ENCODE measurements at regions not wholly inside any gene's neighbourhood (a gene's known extent, or its start where the extent isn't known, plus 50 kb on each side); places are given as distances from the start of the nearest gene placed in this dataset.
"Not testable (repeated sequence)": the region's sequence is repeated elsewhere in the genome, so short reads cannot be mapped to it uniquely, and the experiment has no call there.

GRCh38 chr5:27191786-27192510, 153.6 kb upstream of the CDH9 start:
- no peak overlapping the region for H3K27ac Mint-ChIP-seq
- no peaks in the 10 kb centered on the region for H3K27me3 Mint-ChIP-seq (ENCODE audit: low read depth)
- H3K9me3 Mint-ChIP-seq: peaks cover 37% of the 10 kb centered on the region
- H3K36me3 Mint-ChIP-seq (ENCODE audit: low read depth): no peaks in the 10 kb centered on the region
- no peak for DNase-seq (ENCODE audit: low spot score)
- H3K4me3 Mint-ChIP-seq: no peak overlapping the region
- no peaks in the 10 kb centered on the region for H3K4me1 Mint-ChIP-seq (ENCODE audit: low read depth)

- DNase-seq (ENCODE audit: low spot score): no peak
- no peak overlapping the region for H3K27ac Mint-ChIP-seq
- H3K36me3 Mint-ChIP-seq (ENCODE audit: low read depth): no peaks in the 10 kb centered on the region
- peaks cover 23% of the 10 kb centered on the region for H3K9me3 Mint-ChIP-seq
- no peaks in the 10 kb centered on the region for H3K27me3 Mint-ChIP-seq (ENCODE audit: low read depth)
- no peak overlapping the region for H3K4me3 Mint-ChIP-seq
- no peaks in the 10 kb centered on the region for H3K4me1 Mint-ChIP-seq (ENCODE audit: low read depth)
Observed at GRCh38 chr5:27172693-27173092, 134.3 kb upstream of the CDH9 start.

- H3K9me3 Mint-ChIP-seq: peaks cover 21% of the 10 kb centered on the region
- no peak overlapping the region for H3K4me3 Mint-ChIP-seq
- H3K4me1 Mint-ChIP-seq (ENCODE audit: low read depth): no peaks in the 10 kb centered on the region
- no peaks in the 10 kb centered on the region for H3K36me3 Mint-ChIP-seq (ENCODE audit: low read depth)
- H3K27ac Mint-ChIP-seq: no peak overlapping the region
- H3K27me3 Mint-ChIP-seq (ENCODE audit: low read depth): no peaks in the 10 kb centered on the region
- no peak for DNase-seq (ENCODE audit: low spot score)
Observed at GRCh38 chr5:27171761-27172261, 133.4 kb upstream of the CDH9 start.

GRCh38 chr5:27158775-27159174, 120.4 kb upstream of the CDH9 start:
- Mint-ChIP-seq H3K27me3 (ENCODE audit: low read depth) (no peaks in the 10 kb centered on the region), H3K27ac (no peak overlapping the region), H3K4me1 (ENCODE audit: low read depth) (no peaks in the 10 kb centered on the region), H3K9me3 (peaks cover 54% of the 10 kb centered on the region), H3K4me3 (no peak overlapping the region), H3K36me3 (ENCODE audit: low read depth) (no peaks in the 10 kb centered on the region)
- DNase-seq (ENCODE audit: low spot score): no peak

GRCh38 chr5:27158171-27158570, 119.8 kb upstream of the CDH9 start:
- Mint-ChIP-seq H3K27ac (no peak overlapping the region), H3K9me3 (peaks cover 54% of the 10 kb centered on the region), H3K4me1 (ENCODE audit: low read depth) (no peaks in the 10 kb centered on the region), H3K4me3 (no peak overlapping the region), H3K27me3 (ENCODE audit: low read depth) (no peaks in the 10 kb centered on the region), H3K36me3 (ENCODE audit: low read depth) (no peaks in the 10 kb centered on the region)
- no peak for DNase-seq (ENCODE audit: low spot score)

GRCh38 chr5:27144456-27144855, 106.1 kb upstream of the CDH9 start:
- Mint-ChIP-seq H3K27me3 (ENCODE audit: low read depth) (no peaks in the 10 kb centered on the region), H3K4me1 (ENCODE audit: low read depth) (no peaks in the 10 kb centered on the region)

GRCh38 chr5:27140831-27141230, 102.4 kb upstream of the CDH9 start:
- no peak overlapping the region for H3K27ac Mint-ChIP-seq
- H3K36me3 Mint-ChIP-seq (ENCODE audit: low read depth): no peaks in the 10 kb centered on the region
- no peaks in the 10 kb centered on the region for H3K27me3 Mint-ChIP-seq (ENCODE audit: low read depth)
- peaks cover 26% of the 10 kb centered on the region for H3K9me3 Mint-ChIP-seq
- DNase-seq (ENCODE audit: low spot score): no peak
- H3K4me3 Mint-ChIP-seq: no peak overlapping the region
- H3K4me1 Mint-ChIP-seq (ENCODE audit: low read depth): no peaks in the 10 kb centered on the region

More at GRCh38 chr5:27144456-27144855, 106.1 kb upstream of the CDH9 start:
- no peak overlapping the region for H3K27ac Mint-ChIP-seq
- peaks cover 18% of the 10 kb centered on the region for H3K9me3 Mint-ChIP-seq
- no peak overlapping the region for H3K4me3 Mint-ChIP-seq
- DNase-seq (ENCODE audit: low spot score): no peak
- no peaks in the 10 kb centered on the region for H3K36me3 Mint-ChIP-seq (ENCODE audit: low read depth)

- H3K9me3 Mint-ChIP-seq: peaks cover 29% of the 10 kb centered on the region
- H3K4me3 Mint-ChIP-seq: no peak overlapping the region
- no peak overlapping the region for H3K27ac Mint-ChIP-seq
- DNase-seq (ENCODE audit: low spot score): no peak
- no peaks in the 10 kb centered on the region for H3K36me3 Mint-ChIP-seq (ENCODE audit: low read depth)
- no peaks in the 10 kb centered on the region for H3K27me3 Mint-ChIP-seq (ENCODE audit: low read depth)
- H3K4me1 Mint-ChIP-seq (ENCODE audit: low read depth): no peaks in the 10 kb centered on the region
Observed at GRCh38 chr5:27130587-27130986, 92.2 kb upstream of the CDH9 start.

GRCh38 chr5:27129926-27130325, 91.5 kb upstream of the CDH9 start:
- Mint-ChIP-seq H3K27ac (no peak overlapping the region), H3K27me3 (ENCODE audit: low read depth) (no peaks in the 10 kb centered on the region), H3K4me1 (ENCODE audit: low read depth) (no peaks in the 10 kb centered on the region), H3K36me3 (ENCODE audit: low read depth) (no peaks in the 10 kb centered on the region), H3K4me3 (no peak overlapping the region), H3K9me3 (peaks cover 24% of the 10 kb centered on the region)
- DNase-seq (ENCODE audit: low spot score): no peak

- no peak for DNase-seq (ENCODE audit: low spot score)
- Mint-ChIP-seq H3K9me3 (peaks cover 17% of the 10 kb centered on the region), H3K36me3 (ENCODE audit: low read depth) (no peaks in the 10 kb centered on the region), H3K4me1 (ENCODE audit: low read depth) (no peaks in the 10 kb centered on the region), H3K27me3 (ENCODE audit: low read depth) (no peaks in the 10 kb centered on the region), H3K27ac (no peak overlapping the region), H3K4me3 (no peak overlapping the region)
Observed at GRCh38 chr5:27125856-27126255, 87.5 kb upstream of the CDH9 start.

- H3K9me3 Mint-ChIP-seq: peaks cover 20% of the 10 kb centered on the region
- no peaks in the 10 kb centered on the region for H3K4me1 Mint-ChIP-seq (ENCODE audit: low read depth)
- DNase-seq (ENCODE audit: low spot score): no peak
- H3K27me3 Mint-ChIP-seq (ENCODE audit: low read depth): no peaks in the 10 kb centered on the region
- no peak overlapping the region for H3K27ac Mint-ChIP-seq
- no peaks in the 10 kb centered on the region for H3K36me3 Mint-ChIP-seq (ENCODE audit: low read depth)
- H3K4me3 Mint-ChIP-seq: no peak overlapping the region
Observed at GRCh38 chr5:27124590-27124989, 86.2 kb upstream of the CDH9 start.

GRCh38 chr5:27119736-27120321, 81.4 kb upstream of the CDH9 start:
- not testable (repeated sequence) for H3K36me3 Mint-ChIP-seq (ENCODE audit: low read depth); H3K4me1 Mint-ChIP-seq (ENCODE audit: low read depth); H3K27me3 Mint-ChIP-seq (ENCODE audit: low read depth); DNase-seq (ENCODE audit: low spot score); H3K4me3 Mint-ChIP-seq; H3K27ac Mint-ChIP-seq
- peaks cover 33% of the 10 kb centered on the region for H3K9me3 Mint-ChIP-seq

GRCh38 chr5:27103486-27103885, 65.1 kb upstream of the CDH9 start:
- no peak overlapping the region for H3K4me3 Mint-ChIP-seq
- no peak overlapping the region for H3K27ac Mint-ChIP-seq
- no peak for DNase-seq (ENCODE audit: low spot score)
- no peaks in the 10 kb centered on the region for H3K4me1 Mint-ChIP-seq (ENCODE audit: low read depth)
- no peaks in the 10 kb centered on the region for H3K36me3 Mint-ChIP-seq (ENCODE audit: low read depth)
- H3K27me3 Mint-ChIP-seq (ENCODE audit: low read depth): no peaks in the 10 kb centered on the region
- peaks cover 23% of the 10 kb centered on the region for H3K9me3 Mint-ChIP-seq

GRCh38 chr5:27095761-27096160, 57.4 kb upstream of the CDH9 start:
- H3K4me1 Mint-ChIP-seq (ENCODE audit: low read depth); H3K27ac Mint-ChIP-seq; DNase-seq (ENCODE audit: low spot score); H3K36me3 Mint-ChIP-seq (ENCODE audit: low read depth); H3K27me3 Mint-ChIP-seq (ENCODE audit: low read depth); H3K4me3 Mint-ChIP-seq: not testable (repeated sequence)
- peaks cover 25% of the 10 kb centered on the region for H3K9me3 Mint-ChIP-seq

GRCh38 chr5:27093279-27093678, 54.9 kb upstream of the CDH9 start:
- Mint-ChIP-seq H3K4me3 (no peak overlapping the region), H3K27me3 (ENCODE audit: low read depth) (no peaks in the 10 kb centered on the region), H3K4me1 (ENCODE audit: low read depth) (no peaks in the 10 kb centered on the region), H3K36me3 (ENCODE audit: low read depth) (no peaks in the 10 kb centered on the region), H3K27ac (no peak overlapping the region), H3K9me3 (peaks cover 25% of the 10 kb centered on the region)
- DNase-seq (ENCODE audit: low spot score): no peak
